ENCODE measurements at regions not wholly inside any gene's neighbourhood (a gene's known extent, or its start where the extent isn't known, plus 50 kb on each side); places are given as distances from the start of the nearest gene placed in this dataset.
"Not testable (repeated sequence)": the region's sequence is repeated elsewhere in the genome, so short reads cannot be mapped to it uniquely, and the experiment has no call there.

- DNase-seq, result no peak
These were observed 383.9 kb downstream of the MAT2B start for GRCh38 chr5:163889369-163889768.

- DNase-seq, result no peak
These were observed 384.8 kb downstream of the MAT2B start for GRCh38 chr5:163890261-163890660.

- DNase-seq, result no peak
These were observed 387.9 kb downstream of the MAT2B start for GRCh38 chr5:163893281-163893680.

DNA sequence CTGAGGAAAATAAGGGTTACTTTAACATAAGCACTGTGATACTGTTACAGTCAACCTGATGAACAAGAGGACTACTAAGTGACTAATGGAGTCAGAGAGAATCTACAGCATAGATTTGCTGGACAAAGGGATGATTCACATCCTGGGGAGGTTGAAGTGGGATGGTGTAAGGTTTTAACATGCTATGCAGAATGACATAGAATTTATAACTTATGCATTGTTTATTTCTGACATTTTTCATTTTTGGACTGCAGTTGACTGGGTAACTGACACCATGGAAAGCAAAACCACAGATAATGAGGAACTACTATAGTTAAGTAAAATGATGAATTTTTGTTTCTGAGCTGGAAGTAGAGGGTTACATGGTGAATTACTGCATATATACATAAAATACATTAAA, 389.2 kb downstream of the MAT2B start:
- peak; percentile 75 for DNase-seq

DNA sequence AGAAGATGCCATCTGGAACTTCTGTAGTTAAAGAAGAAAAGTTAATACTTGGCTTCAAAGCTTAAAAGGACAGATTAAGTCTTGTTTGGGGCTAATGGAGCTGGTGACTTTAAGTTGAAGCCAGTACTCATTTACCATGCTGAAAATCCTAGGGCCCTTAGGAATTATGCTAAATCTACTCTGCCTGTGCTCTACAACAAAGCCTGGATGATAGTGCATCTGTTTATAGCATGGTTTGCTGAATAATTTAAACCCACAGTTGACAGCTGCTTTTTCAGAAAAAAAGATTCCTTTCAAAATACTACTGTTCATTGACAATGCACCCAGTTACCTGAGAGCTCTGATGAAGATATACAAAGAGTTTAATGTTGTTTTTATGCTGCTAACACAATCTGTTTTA, 393.5 kb downstream of the MAT2B start:
- no peak for DNase-seq

- not testable (repeated sequence) for DNase-seq
These were observed 402.4 kb downstream of the MAT2B start for GRCh38 chr5:163907783-163908182.

DNA sequence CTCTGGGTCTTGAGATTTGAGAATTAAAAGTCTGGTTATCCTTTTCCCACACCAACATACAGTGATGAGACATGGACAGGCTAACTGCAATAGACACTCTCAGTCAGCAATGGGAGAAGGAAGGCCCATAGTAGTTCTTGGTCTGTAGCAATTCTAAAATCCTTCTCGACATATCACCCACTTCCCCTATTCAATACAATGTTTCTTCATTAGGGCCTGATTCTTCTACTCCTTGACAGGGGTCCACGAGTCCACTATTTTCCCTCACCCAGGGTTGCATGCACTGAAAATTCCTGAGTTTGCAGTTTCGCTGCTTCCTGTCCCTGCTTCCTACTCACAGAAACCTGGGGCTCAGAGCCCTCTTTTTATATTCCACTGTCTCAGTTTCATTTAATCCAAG, 402.8 kb downstream of the MAT2B start:
- no peak for DNase-seq

GRCh38 chr5:163910226-163910625, 404.8 kb downstream of the MAT2B start:
- DNase-seq, result no peak

- DNase-seq, result no peak
These were observed 406.6 kb downstream of the MAT2B start for GRCh38 chr5:163912046-163912445.

- DNase-seq, result no peak
These were observed 408.1 kb downstream of the MAT2B start for GRCh38 chr5:163913548-163913947.

GRCh38 chr5:163914910-163915309, 409.5 kb downstream of the MAT2B start:
- no peak for DNase-seq

GRCh38 chr5:163915481-163915961, 410.1 kb downstream of the MAT2B start:
- no peak for DNase-seq

- peak; percentile 11 for DNase-seq
These were observed 411.0 kb downstream of the MAT2B start for GRCh38 chr5:163916376-163916775.

GRCh38 chr5:163916861-163917260, 411.4 kb downstream of the MAT2B start:
- no peak for DNase-seq

DNA sequence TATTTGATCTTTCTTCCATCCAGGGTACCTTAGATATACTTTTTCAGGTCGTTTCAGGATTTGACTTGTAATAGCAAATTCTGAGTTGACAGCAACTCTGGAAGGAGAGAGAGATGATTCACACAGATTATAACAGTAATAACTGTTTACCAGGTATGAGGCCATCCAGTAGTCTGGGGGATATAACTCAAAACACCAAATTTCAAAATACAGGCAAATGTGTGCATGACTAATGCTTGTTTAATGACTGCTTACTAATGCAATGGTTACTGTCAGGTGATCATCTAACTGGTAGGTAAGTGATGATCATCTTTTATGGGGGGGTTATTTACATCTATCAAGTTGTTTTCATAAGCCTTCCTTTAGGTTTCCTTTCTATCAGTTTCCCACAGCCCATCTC, 412.3 kb downstream of the MAT2B start:
- no peak for DNase-seq

- not testable (repeated sequence) for DNase-seq
These were observed 429.6 kb downstream of the MAT2B start for GRCh38 chr5:163934990-163935389.

DNA sequence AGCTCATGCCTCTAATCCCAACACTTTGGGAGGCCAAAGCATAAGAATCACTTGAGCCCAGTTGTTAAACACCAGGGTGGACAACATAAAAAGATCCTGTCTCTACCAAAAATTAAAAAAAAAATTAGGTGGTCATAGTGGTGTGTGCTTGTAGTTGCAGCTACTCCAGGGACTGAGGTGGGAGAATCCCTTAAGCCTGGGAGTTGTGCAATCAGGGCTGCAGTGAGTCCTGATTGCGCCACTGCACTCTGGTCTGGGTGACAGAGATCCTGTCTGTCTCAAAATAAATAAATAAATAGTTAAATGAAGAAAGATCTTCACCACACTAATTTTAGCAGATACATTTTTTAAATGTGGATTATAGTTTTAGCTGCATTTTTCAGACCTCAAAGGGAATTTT, 433.2 kb downstream of the MAT2B start:
- DNase-seq, result no peak

DNA sequence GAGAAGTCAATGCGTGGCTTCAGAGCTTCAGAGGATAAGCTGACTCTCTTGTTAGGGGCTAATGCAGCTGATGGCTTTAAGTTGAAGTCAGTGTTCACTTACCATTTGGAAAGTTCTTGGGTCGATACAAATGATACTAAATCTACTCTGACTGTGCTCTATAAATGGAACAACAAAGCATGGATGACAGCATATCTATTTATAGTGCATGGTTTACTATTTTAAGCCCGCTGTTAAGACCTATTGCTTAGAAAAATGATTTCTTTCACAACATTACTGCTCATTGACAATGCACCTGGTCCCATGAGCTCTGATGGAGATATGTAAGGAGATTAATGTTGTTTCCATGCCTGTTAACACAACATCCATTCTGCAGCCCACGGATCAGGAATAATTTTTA, 435.7 kb downstream of the MAT2B start:
- DNase-seq, result no peak

DNA sequence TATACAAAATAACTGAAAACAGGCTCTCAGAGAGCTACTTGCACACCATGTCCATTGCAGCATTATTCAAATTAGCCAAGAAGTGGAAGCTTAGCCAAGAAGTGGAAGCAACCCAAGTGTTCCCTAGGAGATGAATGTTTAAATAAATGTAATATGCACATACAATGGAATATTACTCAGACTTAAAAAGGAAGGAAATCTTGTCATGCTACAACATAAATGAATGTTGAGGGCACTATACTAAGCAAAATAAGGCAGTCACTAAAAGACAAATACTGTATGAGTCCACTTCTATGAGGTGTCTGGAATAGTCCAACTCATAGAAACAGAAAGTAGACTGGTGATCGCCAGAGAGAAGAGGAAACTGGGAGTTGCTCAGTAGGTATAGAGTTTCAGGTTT, 438.1 kb downstream of the MAT2B start:
- peak; percentile 87 for DNase-seq

DNA sequence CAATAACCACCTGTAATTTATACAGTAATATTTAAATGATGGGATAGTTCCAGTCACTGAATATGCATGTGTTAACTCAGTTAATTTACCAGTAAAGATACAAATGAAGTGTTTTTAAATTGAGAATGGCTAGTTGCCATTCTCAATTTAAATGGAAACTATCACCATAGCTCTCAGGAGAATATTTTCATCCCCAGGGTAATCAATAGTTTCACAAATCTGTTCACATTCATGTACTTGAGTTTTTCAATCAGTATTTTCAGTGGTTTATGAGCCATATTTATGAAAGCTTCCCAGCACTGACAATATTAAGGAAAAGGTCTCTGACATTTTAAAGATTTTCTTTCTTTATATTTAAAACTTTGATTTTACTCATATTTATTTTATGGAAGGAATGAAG, 439.3 kb downstream of the MAT2B start:
- no peak for DNase-seq

DNA sequence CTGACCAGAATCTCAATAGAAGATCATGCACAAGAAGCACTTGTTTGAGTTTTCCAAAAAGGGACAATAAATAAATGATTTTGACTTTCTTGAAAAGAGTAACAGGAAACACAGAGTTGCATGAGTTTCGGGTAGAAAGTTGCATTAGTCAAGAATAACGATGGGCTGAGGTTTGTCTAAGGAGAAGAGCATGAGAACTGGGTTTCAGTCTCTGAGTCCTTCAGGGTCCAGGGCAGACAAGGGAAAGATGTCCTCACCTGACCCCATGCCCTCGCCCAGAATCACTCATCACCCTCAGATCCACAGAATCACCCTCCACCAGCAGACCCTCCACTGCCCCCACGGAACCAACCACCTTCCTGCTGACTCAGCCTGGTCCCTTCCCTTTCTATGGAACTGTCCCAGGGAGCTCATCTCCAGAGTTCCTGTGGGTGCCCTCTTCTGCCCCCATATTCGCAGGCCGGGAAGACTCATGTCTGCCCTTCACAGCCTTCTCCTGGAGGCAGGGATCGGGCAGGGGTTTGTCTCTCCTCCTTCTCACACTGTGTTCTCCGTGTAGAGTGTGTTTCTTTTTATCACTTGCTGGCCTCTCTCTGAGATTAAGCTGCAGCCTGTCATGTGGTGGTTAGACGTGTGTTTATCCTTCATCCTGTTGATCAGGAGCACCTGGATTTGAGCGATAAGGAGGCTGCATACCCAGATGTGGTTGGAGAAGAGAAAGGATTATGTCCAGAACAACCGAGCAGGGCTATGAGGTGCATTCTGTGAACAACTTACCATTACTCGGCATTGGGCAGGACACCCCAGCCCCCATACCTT, 442.6 kb downstream of the MAT2B start:
- no peak for DNase-seq

DNA sequence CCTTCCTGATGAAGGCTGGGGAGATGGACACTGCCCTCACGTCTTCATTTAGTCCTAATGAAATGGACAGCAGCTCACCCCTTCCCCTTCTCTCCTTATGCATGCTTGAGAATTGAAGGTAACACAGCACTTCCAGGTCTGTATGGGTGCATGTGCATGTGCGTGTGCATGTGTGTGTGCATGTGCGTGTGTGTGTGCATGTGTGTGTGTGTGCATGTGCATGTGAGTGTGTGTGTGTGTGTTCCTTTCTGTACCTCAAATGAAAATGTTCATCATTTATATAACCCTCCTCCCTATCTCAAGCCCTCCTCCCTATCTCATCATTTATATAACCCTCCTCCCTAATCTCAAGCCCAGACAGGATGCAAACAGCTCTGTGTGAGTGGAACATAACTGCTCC, 444.8 kb downstream of the MAT2B start:
- DNase-seq, result no peak

GRCh38 chr5:163951069-163951468, 445.6 kb downstream of the MAT2B start:
- peak; percentile 37 for DNase-seq

GRCh38 chr5:163953901-163954300, 448.5 kb downstream of the MAT2B start:
- no peak for DNase-seq

DNA sequence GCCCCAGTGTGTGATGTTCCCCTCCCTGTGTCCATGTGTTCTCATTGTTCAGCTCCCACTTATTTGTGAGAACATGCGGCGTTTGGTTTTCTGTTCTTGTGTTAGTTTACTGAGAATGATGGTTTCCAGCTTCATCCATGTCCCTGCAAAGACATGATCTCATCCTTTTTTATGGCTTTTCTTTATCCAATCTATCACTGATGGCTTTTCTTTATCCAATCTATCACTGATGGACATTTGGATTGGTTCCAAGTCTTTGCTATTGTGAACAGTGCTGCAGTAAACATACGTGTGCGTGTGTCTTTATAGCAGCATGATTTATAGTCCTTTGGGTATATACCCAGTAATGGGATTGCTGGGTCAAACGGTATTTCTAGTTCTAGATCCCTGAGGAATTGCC, 455.8 kb downstream of the MAT2B start:
- not testable (repeated sequence) for DNase-seq

All from dermis blood vessel endothelial cell (primary cell).